IPS-NIHi11 (cell line): ENCODE measurements at regions not wholly inside any gene's neighbourhood (a gene's known extent, or its start where the extent isn't known, plus 50 kb on each side); places are given as distances from the start of the nearest gene placed in this dataset.
"Not testable (repeated sequence)": the region's sequence is repeated elsewhere in the genome, so short reads cannot be mapped to it uniquely, and the experiment has no call there.

Experiments
- DNase-seq: peaks from one replicate; pipeline ENCODE4 v3.0.0; 2012; ENCODE audit warnings: mixed read lengths, low spot score

DNA sequence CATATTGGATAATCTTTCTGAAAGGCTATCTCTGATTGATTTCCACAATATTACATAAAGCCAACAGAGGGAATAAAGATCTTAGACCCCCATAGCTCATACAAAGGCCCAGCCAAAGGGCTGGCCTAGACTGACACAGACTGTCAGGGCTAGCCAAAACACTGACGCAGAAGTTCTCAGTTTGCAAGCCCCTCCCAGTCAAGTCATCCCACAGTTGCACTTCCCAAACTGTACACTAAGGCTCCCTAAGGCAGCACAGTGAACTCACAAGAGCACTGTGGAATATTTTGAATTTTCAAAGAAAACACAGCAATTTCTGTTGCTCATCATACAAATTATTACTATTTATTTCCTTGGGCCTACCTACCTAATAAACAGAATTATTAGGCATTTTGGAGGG, 244.9 kb downstream of the SP3 start:
- DNase-seq = no peak

DNA sequence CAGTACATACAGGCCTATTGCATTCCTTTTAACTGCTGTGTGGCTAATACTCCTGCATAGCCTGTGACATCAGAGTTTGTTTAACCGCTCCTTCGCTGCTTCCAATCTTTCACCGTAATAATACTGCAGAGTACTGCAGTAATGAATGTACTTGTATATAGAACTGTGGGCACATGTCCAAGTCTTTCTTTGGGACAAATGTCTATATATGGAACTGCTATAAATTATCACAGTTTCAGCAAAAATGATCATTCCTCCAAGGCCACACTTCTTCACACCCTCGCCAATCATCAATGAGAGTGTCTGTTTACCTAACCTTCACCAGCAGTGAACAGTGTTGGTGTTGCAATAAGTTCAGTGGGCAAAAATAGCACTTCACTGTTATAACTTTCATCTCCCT, 230.4 kb downstream of the SP3 start:
- no peak for DNase-seq

DNA sequence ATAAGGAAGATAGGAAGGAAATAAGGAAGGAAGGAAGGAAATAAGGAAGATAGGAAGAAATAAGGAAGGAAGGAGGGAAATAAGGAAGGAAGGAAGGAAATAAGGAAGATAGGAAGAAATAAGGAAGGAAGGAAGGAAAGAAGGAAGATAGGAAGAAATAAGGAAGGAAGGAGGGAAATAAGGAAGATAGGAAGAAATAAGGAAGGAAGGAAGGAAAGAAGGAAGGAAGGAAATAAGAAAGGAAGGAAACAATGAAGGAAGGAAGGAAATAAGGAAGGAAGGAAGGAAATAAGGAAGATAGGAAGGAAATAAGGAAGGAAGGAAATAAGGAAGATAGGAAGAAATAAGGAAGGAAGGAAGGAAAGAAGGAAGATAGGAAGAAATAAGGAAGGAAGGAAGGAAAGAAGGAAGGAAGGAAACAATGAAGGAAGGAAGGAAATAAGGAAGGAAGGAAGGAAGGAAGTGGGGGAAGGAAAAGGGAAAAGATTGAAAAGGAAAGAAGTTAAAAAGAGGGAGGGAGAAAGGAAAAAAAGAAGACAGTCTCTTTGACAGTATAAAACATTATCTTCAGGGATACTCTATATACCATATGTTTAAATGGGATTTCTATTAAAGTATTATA, 227.1 kb downstream of the SP3 start:
- not testable (repeated sequence) for DNase-seq

DNA sequence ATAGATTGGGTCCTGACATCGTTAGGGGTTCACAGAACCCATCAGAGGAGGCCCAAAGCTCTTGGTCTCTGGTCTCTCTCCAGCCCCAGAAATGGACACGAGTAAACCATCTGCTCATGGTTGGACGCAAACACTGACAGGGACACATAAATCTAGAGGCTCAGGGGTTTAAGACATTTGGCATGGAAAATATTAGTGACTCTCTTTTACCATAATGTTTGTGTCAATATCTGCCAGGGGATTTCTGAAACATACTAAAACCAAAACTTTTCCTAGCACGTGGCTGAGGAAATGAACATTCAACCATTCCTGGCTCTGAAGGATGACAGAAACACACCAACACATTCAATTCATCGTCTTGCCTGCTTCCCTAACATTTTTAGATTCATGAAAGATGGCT, 226.2 kb downstream of the SP3 start:
- DNase-seq = no peak

DNA sequence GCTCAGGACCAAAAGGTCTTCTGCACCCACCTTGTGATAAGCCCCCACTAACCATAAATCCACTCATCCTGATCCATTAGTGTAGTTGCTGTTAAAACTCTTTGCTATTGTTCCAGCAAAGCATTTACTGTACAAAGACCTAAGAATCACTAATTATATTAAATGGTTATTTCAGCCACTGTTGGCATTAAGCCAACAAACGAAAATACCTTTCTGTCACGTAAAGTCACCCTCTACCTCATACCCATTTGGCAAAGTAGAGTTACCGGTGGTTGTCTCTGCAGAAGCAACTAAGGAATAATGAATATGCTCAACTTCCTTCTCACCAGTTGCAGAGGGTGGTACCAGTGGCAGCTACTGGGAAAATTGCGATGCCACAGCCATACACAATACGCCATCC, 224.5 kb downstream of the SP3 start:
- no peak for DNase-seq

DNA sequence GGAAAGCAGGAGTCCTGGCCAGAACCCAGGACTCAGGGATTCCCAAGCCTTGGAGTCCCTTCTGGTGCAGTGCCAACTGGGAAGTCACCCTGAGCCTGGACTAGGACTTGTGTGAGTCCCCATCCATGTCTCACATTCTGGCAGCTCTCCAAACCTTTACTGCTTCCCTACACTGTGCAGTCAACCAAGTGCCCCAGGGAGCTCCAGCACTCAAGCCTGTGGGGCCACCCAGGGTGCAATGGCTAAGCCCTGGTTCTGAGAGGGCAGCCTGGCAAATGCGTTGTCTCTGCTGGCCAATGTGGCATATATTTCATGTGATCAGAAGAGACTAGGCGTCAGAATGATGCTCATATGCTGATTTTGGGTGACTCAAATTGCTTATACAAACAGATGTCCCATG, 223.4 kb downstream of the SP3 start:
- no peak for DNase-seq

DNA sequence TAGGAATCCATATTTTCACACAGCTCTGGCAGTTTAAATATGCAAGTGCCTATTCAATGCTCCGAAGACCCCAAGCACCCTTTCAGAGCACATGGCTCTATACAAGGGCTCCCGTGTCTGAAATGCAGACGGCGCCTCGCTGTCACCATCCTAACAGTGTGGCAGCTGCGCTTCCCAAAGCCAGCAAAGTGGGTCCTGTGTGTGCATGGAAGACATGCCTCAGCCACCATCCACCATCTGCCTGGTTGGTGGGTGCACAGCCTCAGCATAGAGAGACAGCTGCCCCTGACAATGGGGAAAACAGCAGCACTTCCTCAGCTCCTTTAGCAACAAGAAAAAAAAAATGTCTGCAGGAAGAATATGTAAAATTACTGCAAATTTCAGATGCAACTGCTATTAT, 218.1 kb downstream of the SP3 start:
- DNase-seq = no peak

DNA sequence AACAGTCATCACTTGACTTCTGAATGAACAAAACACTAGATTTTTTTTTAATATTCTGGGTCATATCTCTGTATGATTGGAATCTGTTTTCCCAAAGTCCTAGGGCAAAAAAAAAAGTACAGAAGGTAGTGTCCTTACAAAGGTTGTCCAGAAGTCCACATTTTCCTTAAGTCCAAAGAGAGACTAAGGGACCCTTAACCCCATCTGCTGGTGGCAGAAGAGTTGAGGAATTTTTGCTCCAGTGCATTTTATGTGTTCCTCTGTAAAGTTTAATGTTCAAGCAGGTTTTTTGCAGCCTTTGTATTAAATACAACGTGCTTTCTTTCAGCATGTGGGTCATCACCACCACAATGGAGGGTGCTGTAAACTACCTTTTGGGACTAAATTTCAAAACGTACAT, 215.9 kb downstream of the SP3 start:
- DNase-seq = no peak

DNA sequence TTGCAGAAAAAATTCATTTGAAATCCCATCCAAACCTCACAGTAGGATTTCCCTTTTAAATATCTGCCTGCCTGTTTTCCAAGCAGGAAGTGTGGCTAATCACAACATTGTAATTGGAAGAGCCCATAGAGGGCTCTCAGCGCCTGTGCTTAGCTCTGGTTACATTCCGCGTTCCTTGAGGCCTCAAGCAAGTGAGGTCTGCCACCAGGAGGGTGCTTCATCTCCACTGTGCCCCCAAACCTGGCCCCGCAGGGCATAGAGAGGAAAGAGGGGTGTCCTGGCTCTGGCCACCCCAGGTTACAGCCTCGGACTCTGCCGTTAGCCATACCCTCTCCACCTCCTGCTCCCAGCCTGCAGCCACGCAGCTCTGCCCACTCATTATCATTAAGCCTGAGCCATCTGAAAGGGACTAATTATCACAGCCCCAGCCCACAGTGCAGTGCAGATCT, 214.8 kb downstream of the SP3 start:
- DNase-seq = peak; percentile 33

DNA sequence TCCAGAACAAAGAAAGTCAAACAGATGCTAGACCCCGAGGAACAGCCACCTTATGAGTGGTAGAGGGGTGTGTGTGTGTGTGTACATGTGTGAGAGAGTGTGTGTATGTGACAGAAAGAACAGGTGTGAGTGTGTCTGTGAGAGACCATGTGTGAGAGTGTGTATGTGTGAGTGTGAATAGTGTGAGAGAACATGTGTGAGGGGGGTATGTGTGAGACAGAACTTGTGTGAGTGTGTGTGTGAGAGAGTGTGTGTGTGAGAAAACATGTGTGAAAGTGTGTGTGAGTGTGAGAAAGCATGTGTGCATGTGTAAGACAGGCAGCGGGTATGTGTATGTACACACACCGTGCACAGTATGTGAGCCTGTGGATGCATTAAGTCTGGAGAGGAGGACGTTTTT, 214.3 kb downstream of the SP3 start:
- no peak for DNase-seq

DNA sequence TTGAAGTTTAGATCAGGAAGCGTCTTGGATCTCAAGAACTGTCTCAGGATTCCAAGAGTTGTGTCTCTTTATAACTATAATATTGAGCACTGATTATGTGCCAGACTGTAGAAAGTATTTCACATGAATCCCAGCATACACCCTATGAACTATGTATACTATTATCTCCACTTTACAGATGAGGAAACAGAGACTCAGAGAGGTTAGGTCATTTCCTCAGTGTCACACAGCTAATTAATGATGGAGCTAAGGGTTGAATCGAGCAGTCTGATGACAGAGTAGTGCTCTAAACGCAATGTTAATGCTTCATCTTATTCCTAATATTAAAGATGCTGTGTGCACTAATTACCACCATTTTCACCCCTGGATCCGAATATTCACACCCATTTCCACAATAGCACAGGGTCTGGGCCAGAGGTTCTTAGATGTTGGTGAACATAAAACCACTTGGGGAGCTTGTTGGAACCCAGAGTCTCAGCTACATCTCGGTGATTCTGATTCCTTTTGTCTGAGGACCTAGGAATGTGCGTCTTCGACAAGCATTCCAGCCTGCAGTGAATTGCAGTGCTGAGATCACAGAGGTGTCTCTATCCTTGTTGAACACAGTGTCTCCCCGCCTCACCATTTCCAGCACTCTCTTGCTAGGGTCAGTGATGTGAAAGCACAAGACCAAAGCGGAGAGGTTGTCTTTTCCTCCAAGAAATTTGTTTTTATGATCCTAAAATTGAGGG, 213.8 kb downstream of the SP3 start:
- no peak for DNase-seq

DNA sequence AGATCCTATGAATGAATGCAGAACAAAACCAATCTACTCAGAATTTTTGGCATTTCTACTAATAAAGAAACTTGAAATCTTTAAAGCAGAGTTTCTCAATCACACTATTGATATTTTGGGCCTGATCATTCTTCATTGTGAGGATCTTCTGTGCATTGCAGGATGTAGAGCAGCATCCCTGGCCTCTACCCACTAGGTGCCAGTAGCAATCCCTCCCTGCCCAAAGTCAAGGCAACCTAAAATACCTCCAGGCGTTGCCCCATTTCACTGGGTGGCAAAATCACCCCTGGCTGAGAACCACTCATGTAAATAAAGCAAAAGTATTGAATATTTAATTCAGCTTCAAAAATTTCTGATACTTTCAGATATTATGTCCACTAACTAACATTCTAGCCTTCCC, 213.0 kb downstream of the SP3 start:
- no peak for DNase-seq

DNA sequence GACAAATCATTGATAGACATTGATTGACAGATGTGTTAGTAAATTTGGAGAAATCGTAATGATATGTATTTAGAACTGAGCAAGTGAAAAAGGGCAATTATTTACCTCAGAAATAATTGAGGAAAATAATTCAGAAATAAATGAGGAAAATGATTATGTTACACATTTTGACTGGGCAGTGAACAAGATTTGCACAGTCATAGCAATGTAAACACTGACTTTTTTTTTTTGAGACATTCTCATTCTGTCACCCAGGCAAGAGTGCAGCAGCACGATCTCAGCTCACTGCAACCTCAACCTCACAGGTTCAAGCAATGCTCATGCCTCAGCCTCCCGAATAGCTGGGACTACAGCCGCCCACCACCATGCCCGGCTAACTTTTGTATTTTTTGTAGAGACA, 211.7 kb downstream of the SP3 start:
- DNase-seq = no peak

DNA sequence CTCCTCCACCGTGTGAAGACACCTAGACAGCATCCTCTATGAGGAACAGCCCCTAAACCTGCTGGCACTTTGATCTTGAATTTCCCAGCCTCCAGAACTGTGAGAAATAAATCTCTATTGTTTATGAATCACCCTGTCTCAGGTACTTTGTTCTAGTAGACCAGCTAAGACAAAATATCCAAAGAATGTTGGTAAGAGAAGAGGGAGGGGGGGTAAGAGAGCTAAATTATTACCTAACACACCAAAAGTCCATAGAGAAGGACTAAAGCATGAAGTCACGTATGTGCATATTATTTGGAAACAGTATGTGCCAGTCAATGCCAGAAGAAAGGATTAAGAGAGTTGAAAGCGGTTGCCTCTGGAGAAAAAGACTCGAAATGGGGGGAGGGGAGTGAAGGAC, 211.0 kb downstream of the SP3 start:
- DNase-seq = no peak

DNA sequence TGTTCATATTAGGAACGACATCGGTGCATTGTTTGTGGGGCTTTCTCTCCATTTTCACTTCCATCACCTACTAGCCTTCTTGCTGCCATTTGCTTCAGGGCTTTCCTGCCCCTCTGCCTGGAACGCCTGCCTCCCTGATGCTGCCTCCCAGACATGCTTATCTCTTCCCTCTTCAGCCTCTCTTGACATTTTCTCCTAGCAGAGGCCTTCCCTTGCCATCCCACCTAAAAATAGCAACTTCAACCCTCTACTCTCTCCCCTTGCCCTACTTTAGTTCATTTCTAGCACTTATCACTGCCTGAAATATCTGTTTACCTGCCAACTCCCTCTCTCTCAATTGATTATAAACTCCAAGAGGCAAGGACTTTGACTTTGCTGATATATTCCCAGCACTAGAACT, 210.3 kb downstream of the SP3 start:
- no peak for DNase-seq

DNA sequence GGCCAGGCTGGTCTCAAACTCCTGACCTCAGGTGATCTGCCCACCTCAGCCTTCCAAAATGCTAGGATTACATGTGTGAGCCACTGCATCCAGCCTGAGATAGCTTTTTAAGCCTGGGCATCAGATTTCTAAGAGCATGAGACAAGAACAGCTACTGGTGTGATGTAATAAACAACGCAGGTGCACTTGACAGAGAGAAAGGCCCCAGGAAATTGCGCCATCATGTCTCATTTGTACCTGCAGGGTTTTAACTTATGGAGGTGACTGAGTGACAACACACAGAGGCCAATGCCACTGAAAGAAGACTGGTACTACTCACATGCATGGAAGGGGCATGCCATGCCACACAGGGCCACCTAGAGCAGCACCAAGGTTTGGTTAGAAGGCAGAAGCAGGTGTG, 209.4 kb downstream of the SP3 start:
- DNase-seq = no peak

DNA sequence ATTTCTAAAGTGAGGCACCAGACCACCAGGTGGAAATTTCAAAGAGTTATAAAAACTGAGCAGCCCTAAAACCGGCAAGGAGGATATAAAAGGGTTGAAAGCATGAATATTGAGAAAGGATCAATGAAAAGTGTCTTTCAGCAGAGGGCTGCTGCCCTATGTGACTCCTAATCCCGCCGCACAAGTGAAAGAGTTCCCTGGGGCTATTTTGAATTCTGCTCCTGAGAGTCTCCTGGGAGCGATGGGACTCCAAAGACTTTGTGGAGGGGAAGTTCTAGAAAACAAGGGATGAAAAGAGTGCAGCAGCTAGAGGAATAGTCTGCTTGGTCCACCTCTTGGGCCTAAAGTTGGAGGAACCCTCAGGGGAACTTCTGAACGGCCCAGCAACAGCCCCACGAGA, 205.2 kb downstream of the SP3 start:
- DNase-seq = no peak

DNA sequence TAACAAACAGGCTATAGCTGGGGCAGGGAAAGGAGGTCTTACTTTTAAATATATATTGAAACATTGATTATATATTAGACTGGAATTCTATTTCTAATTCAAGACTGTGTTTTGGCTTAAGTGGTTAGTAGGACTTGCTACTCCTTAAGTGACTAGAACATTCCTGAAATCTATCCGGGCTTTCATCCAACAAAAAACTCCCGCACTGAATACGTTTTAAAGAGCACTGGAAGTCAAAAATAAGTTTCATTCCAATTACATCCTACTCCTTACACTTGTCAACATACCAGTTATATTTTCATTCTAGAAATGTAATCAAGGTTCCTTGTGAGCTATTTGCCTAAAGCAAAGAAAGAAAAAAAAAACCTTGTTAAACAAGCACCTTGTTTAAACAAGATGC, 204.6 kb downstream of the SP3 start:
- no peak for DNase-seq

DNA sequence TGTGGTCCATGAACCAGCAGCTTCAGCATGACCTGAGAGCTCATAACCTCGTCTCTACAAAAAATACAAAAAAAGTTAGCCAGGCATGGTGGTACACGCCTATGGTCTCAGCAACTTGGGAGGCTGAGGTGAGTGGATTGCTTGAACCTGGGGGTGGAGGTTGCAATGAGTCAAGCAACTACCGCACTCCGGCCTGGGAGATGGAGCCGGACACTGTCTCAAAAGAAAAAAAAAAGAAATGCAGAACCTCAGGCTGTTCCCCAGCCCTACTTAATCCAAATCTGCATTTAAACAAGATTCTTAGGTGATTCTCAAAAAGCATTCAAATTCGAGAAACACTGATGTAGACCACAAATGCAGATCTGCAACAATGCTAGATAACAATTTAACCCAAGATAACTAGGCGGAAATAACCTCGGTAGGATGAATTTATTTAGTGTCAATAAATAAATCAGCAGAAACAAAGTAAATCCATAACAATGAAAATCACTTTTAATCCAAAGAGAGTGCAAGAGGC, 203.5 kb downstream of the SP3 start:
- no peak for DNase-seq

DNA sequence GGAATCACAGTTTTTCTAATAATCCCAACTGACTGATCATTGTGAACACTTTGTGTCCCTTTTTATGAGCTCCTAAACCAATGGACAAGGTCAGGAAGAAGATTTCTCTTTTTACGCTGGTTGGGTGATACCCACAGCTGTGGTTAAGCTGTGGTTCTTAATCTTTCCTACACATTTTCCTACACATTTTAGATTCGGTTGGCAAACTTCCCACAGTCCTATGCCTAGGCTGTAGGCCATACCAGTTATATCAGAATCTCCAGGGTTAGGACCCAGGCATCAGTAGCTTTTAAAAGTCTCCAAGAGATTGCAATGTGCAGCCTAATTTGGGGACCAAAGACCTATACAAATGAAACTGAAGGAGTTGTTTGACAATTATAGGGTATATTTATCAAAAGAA, 203.0 kb downstream of the SP3 start:
- no peak for DNase-seq

DNA sequence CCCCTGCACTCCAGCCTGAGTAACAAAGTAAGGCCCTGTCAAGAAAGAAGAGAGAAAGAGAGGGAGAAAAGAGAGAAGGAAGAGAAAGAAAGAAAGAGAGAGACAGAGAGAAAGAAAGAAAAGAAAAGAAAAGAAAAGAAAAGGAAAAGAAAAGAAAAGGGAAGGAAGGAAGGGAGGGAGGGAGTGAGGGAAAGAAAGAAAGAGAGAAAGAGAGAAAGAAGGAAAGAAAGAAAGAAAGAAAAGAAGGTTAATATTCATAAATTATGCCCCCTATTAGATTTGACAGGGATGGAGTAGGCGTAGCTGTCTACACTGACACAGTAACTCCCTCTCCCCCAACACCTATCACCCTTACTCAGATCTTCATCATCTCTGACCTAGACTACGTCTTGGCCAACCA, 202.3 kb downstream of the SP3 start:
- no peak for DNase-seq

DNA sequence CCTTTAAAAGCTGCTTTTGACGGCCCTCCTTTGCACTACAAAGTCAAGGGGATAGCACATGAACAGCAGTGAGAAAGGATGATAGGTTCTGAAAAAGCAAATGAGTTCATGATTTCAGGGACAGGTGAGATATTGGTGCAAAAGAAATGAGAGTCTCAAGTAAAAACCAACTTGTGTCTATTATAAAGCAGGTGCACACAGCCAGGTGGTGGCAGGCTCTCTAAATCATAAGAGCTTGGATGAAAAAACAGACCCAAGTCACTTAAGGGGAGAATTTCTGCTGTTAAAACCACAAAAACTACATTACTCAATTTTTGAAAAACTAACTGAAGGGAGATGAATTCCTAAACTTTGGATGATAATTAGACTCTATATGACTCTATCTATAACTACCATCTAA, 201.5 kb downstream of the SP3 start:
- DNase-seq = no peak

DNA sequence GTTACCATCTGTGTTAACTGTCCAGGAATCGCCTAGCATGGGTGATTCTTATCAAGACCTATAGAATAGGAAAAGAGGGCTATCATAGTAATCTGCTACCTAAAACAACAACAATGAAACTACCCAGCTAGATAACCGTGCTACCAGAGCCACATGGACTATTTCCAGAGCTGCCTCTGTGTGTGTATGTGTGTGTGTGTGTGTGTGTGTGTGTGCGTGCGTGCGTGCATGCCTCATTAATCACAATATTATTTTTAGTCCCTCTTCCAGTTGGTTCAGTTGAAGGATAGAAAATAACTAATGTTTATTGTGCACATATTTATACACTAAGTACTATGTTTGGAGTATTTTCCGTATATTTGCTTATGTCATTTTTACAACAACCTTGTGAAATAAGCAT, 201.1 kb downstream of the SP3 start:
- DNase-seq = no peak
